ENCODE measurements at regions not wholly inside any gene's neighbourhood (a gene's known extent, or its start where the extent isn't known, plus 50 kb on each side); places are given as distances from the start of the nearest gene placed in this dataset.

DNA sequence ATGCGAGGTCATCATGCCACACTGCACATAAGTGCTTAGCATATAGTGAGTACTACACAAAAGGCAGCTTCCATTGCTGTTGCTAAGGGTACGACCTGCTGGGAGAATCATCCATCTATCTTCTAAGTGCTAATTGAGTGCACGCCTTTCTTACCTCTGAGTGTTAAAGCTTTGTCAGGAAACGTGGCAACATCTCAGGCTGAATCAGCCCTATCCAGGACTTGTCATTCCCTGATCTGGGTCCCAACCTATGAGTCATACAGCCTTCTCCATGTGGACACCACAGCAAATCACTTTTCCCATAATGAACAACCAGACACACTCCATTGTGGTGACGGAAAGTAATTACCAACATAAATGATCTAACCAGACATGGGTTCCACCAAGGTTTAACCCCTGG is 201.1 kb upstream of the MAF start:
- Histone ChIP-seq H3K27ac (ENCODE audit: insufficient read depth, low read depth, low read length) (no peak overlapping the region), H2AFZ (ENCODE audit: low read depth, low read length) (no peak overlapping the region), H3K4me1 (ENCODE audit: control insufficient read depth, extremely low read depth, insufficient read depth, low read length) (no peaks in the 10 kb centered on the region), H4K20me1 (replicated peaks; ENCODE audit: control insufficient read depth, extremely low read depth, insufficient read depth, low read length) (no peaks in the 10 kb centered on the region), H3K9me3 (replicated peaks; ENCODE audit: control insufficient read depth, insufficient read depth, low read length) (peaks cover 5% of the 10 kb centered on the region), H3K4me3 (replicated peaks in 1 of 3; ENCODE audit: insufficient read depth in 1 of 3, low read depth in 1 of 3, low read length in 3 of 3) (no peak overlapping the region), H3K36me3 (ENCODE audit: control insufficient read depth in 2 of 2, extremely low read depth in 1 of 2, insufficient read depth in 2 of 2, low read length in 2 of 2) (no peaks in the 10 kb centered on the region), H3K27me3 (ENCODE audit: control insufficient read depth in 2 of 2, insufficient read depth in 2 of 2, low read length in 2 of 2) (no peaks in the 10 kb centered on the region), H3K9me1 (replicated peaks; ENCODE audit: control insufficient read depth, extremely low read depth, insufficient read depth, low read length) (no peaks in the 10 kb centered on the region), H3K9ac (replicated peaks; ENCODE audit: extremely low read depth, insufficient read depth, low read length) (no peak overlapping the region), H3K79me2 (ENCODE audit: control insufficient read depth, insufficient read depth, low read length) (no peaks in the 10 kb centered on the region), H3K4me2 (ENCODE audit: insufficient read depth, low read length) (no peak overlapping the region)
- no TSS peak for BruUV-seq (replicated peaks)
- DNase-seq (ENCODE audit: low read depth, low spot score) (no peak), FAIRE-seq (no peak)
- ChIA-PET CTCF (no interaction called here), POLR2A (no interaction called here)
- intact Hi-C loops (cut with micrococcal nuclease) (no loop called here), dilution Hi-C loops (cut with MboI; ENCODE audit: extremely low pct_ligation_motif_present, low sequenced_read_pairs) (no loop called here)
- TF ChIP-seq GATA2 (IDR thresholded peaks at IDR 0.05; ENCODE audit: insufficient read depth, insufficient read length, low read depth, low read length), result no peak
- TF ChIP-seq EZH2 (IDR thresholded peaks at IDR 0.05; ENCODE audit: borderline replicate concordance, low read depth, low read length, severe bottlenecking), result no peak
- no peak for TF ChIP-seq FOS (IDR thresholded peaks at IDR 0.05; ENCODE audit: borderline replicate concordance, insufficient read depth, low read length)
- TF ChIP-seq, protein P1, sequence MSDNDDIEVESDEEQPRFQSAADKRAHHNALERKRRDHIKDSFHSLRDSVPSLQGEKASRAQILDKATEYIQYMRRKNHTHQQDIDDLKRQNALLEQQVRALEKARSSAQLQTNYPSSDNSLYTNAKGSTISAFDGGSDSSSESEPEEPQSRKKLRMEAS (IDR thresholded peaks at IDR 0.05; ENCODE audit: insufficient read depth, insufficient read length), result no peak
- TF ChIP-seq POLR2A (IDR thresholded peaks at IDR 0.05; ENCODE audit: low read depth, low read length), result no peak
- TF ChIP-seq POLR2AphosphoS5 (IDR thresholded peaks at IDR 0.05; ENCODE audit: insufficient read depth, low read depth, low read length), result no peak
- no peak for TF ChIP-seq MYC (IDR thresholded peaks at IDR 0.05; ENCODE audit: low read depth, low read length)
- no peak for TF ChIP-seq JUN (IDR thresholded peaks at IDR 0.05; ENCODE audit: borderline replicate concordance, insufficient read depth, insufficient read length, low read depth)
- no peak for TF ChIP-seq CTCF (IDR thresholded peaks at IDR 0.05; ENCODE audit: extremely low read depth in 1 of 2, insufficient read depth in 1 of 2, low read depth in 1 of 2, low read length in 2 of 2)

All from endothelial cell of umbilical vein (primary cell).